SK-MEL-5 (cell line): ENCODE measurements at regions not wholly inside any gene's neighbourhood (a gene's known extent, or its start where the extent isn't known, plus 50 kb on each side); places are given as distances from the start of the nearest gene placed in this dataset.
"Not testable (repeated sequence)": the region's sequence is repeated elsewhere in the genome, so short reads cannot be mapped to it uniquely, and the experiment has no call there.

Experiments used
- DNase-seq: peaks from one replicate; pipeline ENCODE4 v3.0.0-alpha.2; 2016; ENCODE audit warnings: low read depth, low spot score
- in situ Hi-C: cut with HindIII; loops from 2 replicates; pipeline ENCODE4 v1.10.0; 2016; ENCODE audit warnings: low sequenced_read_pairs, high pct_unique_total_duplicates, low pct_unique_long_range_greater_than_20kb

DNA sequence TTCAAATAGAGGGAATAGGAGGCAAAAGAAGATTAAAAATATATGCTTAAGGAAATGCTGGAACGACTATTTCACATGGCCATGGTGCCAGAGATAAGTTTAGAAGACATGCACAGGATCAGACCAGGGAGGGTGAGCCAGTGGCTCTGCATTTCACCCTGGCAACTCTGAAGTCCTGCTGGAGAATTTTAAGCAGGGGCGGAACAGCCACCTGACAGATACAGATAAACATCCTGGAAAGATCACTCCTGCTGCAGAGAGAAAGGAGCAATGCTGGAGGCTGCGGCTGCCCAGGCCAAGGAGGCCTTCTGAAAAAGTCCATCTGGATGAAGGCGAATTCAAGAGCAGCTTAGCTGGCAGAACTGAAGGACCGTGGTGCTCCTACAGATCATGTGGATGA is 755.9 kb downstream of the RNF144A start:
- in situ Hi-C loops = no loop called here
- no peak for DNase-seq

DNA sequence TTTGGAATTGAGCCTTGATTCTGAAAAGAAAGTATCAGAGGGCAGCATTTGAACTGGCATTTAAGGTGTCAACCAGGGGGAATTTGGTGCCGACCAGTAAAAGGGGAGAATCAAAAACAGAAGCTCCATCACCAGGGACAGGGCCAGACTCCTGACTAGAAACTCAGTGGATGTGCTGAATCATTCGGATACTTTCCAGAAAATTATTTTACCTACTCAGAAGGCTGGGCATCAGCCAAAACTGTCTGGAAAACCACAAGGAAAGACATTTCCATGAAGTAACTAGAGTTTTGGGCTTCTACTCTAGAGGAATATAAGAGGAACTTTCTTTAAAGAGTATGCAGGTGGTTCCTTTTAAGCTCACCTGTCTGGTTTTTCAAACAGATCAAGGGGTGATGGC is 756.6 kb downstream of the RNF144A start:
- in situ Hi-C loops = no loop called here
- DNase-seq = no peak

DNA sequence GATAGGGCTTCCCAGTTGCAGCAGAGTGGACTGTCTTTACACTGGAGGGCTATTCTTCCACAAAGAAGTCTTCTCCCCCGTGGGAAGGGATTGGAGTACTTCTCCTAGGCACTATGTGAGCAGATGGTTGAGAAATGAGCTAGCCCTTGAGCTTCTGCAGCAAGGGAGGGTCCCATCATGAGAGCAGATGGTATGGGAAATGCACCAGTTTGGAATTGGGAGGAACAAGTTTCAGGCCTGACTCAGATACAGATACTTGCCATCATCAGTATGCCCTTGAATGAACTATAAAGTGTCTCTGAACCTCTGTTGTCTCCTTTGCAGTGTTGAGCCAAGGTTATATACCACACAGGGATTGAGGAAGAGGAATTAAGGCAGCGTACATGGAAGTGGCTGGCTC is 757.4 kb downstream of the RNF144A start:
- no peak for DNase-seq
- in situ Hi-C loops = no loop called here

DNA sequence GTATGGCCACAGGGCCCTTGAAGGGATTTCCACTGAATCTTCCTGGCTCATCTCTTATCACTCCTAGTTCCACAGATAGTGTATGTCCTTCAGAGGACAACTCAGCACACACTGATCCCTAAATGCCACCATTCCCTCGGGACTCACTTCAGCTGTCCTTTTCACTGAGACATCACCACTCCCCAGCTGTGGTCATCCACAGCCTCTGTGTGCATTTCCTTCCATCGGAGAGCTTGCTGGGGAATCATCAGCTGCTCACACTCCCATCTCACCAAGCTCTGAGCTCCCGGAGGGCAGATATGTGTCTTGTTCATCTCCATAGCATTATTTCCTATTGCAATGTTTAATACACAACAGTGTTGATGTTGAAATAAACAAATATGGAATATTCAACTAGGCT is 759.5 kb downstream of the RNF144A start:
- in situ Hi-C loops = no loop called here
- DNase-seq = no peak

DNA sequence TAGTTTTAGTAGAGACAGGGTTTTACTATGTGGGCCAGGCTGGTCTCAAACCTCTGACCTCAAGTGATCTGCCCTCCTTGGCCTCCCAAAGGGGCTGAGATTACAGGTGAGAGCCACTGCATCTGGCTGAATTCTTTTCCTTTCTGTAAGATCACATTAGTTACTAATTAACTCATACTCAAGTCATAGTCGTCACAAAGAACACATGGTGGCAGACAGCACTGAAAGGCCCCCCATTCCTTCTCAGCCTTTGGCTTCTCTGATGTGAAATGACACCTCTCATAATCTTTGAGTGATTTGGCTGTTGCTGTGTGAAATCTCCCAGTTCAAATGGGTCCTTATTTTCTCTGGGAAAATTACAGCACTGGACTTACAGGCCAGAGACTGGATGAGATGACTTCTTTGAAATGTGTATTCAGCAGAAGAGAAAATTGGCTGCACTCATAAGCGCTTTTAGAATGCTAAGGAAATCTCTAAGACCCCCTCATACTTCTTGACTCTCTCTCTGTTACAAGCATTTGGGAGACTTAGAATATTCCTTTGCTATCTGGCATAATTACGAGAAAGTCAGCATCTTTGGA is 764.8 kb downstream of the RNF144A start:
- in situ Hi-C loops = no loop called here

DNA sequence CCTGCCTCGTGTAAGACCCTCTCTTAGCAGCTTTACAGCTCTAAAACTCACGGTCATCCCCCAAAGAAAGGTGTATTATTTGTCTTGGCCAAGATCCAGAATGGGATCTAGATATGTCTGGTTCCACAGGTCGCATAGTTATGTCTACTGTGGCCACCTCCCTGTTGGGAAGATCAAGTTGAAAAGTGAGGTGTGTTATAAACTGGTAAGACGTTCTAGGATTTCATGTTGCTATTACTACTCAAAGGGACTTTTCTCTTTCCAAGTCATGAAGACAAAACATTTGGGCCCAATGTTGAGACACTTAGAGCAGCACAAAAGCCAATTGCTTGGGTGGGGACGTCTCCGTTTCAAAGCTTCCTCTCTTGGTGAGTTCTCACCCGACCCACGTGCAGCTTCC is 766.0 kb downstream of the RNF144A start:
- DNase-seq = no peak

More for the DNA sequence above, 764.8 kb downstream of the RNF144A start:
- no peak for DNase-seq

DNA sequence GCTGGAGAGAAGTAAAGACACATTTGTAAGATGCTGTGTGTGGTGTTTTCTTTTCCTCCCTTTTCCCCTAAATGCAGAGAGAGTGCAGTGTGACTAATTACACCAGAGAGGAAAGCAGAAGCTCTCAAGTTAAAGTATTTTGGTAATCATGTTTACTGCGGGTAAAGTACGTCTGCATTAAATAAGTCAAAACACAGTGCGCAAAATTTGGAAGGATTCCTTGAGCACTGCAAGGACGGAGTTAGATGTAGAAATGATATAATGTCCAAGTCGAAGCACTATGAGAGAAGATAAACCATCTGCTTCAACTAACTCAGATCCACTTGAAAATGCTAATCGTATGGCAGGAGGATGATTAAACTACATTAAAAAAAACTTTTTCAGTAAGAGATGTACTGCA is 766.5 kb downstream of the RNF144A start:
- in situ Hi-C loops = no loop called here
- DNase-seq = no peak

More for the DNA sequence above, 766.0 kb downstream of the RNF144A start:
- in situ Hi-C loops = no loop called here

DNA sequence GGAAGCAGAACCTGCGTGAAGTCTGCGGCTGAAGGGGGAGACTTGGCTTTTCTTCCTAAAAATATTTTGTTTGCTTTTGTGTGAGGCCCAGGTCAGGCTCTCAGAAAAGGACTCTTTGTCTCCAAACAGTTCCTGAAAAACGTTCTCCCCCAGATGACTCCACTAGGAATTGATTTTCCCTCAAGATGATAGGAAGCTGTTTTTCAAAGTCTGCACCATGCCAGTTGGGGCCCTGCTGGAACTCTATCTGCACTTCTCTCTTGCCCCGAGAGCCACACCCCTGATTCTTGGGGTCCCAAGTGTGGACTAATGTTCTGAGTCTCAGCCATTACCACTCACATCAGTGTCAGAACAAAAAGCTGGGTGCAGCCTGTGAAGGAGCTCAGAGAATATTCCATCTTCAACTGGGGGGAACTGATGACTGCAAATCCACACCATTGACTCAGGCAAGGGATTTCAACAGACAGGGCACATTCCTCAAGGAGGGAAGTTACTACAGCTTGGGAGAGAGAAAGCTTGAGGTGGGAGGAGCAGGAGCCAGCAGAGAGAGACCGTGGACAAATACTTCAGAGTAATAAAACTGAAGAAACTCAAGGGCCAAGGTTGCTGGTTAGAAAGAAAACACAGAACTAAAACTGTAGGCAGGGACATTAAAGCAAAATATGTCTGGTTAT is 768.3 kb downstream of the RNF144A start:
- in situ Hi-C loops = no loop called here

DNA sequence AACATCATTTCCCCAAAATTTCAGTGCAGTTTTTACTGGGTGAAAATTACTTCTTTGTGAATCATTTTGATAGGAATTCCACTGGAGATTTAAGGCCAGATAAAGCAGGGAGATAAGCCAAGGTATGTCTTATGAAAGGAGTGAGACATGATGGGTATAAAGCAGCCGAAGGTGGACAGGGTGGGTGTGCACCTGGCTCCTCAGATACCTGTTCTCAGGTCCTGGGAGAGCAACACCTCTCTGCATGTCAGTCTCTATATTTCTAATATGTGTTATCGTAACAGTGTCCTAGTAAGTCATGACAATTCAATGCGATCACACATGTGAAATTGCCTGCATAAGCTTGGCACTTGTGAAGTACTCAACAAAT is 768.8 kb downstream of the RNF144A start:
- no peak for DNase-seq
- in situ Hi-C loops = no loop called here

More for the DNA sequence above, 768.3 kb downstream of the RNF144A start:
- DNase-seq = no peak

DNA sequence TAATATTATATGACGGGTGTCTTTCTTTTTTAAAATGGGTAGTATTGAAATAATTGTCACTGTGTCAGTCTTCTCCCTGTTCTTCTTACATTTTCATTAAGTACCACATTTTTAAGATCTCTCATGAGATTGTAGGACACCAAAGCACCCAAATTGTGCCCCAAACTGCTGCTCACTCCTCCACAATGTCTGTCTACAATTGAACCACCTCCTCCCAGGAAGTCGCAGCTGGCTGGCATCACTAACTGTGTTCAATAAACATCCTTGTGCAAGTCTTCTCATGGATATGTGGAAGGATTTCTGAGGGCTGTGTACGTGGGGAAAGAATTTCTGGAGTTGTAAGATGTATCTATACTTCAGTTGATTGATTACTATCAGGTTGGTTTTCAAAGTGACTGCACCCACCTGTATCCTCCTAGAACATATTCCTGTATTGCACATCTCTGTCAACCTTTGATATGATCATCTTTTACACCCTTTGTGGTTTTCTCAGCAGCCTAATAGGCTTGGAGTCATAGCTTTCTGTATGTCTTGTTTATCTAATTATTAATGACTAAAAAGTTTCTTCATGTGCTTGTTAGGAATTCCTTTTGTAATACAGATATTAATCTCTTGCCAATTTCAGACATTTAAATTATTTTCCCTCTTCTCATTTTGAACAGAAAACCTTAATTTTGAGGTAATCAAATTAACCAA is 774.9 kb downstream of the RNF144A start:
- in situ Hi-C loops = no loop called here
- no peak for DNase-seq

DNA sequence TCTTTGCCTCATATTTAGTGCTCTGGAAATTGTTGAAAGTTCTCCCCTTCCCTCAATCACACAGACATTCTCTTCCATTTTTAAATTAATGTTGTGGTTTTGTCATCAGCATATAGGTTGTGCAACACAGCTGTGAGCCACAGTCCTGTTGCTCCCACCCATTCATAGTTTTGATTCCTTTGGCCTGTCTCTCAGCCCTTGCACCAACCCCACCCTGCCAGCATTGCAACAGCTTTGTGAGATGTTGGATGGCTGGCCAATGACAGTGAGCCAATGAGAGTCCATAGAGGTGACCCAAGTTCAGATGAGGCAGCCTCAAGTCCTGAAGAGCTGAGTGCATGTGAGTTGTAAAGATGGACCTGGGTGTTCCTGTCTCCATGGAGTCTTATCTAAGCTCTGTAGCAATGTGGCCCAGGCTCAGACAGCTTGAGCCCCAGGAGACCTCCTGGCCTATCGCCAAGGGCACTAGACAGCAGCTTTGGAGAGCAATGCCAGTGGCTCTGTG is 775.5 kb downstream of the RNF144A start:
- no peak for DNase-seq

DNA sequence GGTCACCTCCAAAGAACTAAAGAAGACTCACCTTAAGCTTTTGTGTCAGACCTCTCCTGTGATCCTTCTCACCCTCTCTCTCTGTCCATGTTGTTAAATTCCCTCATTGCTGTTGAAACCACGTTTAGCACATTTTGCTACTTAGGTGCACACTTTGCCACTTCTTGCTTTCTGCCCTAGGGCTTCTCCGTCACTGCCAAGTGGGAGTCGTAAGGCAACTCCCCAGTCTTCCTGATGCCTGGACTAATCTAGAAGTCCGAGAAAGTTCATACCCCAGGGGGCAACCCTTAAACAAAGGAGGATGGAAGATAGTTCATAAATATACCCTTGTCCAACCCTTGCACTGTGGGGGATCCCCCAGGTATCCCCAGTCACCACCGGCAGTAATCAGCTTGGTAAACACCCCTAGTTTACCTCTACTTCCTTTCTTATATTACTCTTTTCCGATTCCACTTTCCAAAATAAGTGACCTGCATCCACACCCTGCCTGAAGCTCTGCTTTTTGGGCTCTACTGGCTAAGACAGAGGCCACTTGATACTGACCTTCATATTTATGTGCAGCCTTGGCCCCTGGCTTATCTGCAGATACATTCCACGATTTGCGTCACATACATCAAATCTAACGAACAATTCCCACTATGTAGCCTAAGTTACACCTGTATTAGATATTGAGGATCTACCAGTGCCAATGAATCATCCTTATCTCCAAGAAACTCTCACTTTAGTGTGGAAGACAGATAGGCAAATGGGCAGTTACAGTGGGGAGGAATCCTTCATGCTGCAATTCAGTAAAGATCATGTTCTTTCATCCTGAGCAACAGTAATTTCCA is 776.2 kb downstream of the RNF144A start:
- in situ Hi-C loops = no loop called here

More for the DNA sequence above, 775.5 kb downstream of the RNF144A start:
- in situ Hi-C loops = no loop called here

DNA sequence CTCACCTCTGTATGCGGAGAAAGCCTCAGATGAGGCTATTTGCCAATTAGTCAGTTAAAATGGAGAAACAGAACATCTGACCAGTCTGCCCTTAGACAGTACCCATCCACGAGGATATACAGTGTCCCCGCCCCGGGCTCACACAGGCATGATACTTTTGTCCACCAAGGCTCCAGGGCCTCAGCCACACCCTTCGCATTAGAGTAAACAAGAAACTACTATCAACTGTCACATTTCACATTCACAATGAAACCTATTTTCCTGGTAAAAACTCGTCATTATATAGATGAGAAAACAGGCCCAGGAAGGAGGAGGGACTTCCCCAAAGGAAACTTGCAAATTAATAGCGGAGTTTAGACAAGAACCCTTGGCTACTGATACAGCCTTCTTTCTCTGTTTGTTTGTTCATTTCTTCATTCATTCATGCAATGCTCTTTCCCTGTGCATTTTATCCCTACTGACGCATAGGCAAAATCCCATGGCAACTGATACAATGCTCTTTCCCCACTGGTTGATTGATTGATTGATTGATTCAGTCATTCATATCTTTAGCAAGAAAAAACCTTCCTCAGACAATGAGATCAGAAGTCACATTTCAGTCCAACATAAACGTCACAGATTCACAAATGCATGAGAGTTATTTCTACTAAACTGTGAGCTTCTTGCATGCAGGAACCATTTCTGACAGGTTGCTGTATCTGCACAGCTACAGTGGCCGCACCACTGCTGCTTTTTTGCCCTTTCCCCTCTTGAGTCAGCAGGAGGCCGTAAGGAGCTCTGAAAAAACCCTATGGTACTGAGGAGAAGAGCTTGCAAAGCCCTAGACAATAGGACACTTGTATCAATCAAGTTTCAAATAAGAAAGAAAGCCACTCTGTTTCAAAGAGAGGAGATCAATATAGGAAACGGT is 777.1 kb downstream of the RNF144A start:
- no peak for DNase-seq
- in situ Hi-C loops = no loop called here

More for the DNA sequence above, 776.2 kb downstream of the RNF144A start:
- no peak for DNase-seq

DNA sequence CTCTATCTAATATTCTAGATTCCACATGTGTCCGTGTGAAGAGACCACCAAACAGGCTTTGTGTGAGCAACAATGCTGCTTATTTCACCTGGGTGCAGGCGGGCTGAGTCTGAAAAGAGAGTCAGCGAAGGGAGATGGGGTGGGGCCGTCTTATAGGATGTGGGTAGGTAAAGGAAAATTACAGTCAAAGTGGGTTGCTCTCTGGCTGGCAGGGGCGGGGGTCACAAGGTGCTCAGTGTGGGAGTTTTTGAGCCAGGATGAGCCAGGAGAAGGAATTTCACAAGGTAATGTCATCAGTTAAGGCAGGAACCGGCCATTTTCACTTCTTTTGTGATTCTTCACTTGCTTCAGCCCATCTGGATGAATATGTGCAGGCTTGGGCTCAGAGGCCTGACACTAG is 779.3 kb downstream of the RNF144A start:
- in situ Hi-C loops, DNase-seq: not testable (repeated sequence)

DNA sequence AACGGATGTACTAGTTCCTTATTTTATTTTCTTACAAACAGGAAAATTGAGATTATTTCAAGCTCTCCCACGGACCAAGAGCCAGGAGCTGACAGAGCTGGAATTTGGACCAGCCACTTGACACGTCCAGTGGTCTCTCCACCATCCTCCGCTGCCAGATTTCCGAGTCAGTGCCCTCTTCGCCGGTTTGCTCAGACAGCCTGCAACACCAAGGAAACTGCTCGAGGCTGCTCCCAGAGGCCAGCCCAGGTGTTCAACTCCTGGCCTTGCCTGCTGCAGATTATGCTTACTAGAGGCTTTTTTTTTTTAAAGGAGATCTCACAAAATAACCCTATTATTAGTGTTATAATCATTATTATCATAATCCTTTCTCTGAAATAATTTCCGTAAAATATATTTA is 779.8 kb downstream of the RNF144A start:
- DNase-seq = peak; percentile 19
- in situ Hi-C loops = no loop called here

DNA sequence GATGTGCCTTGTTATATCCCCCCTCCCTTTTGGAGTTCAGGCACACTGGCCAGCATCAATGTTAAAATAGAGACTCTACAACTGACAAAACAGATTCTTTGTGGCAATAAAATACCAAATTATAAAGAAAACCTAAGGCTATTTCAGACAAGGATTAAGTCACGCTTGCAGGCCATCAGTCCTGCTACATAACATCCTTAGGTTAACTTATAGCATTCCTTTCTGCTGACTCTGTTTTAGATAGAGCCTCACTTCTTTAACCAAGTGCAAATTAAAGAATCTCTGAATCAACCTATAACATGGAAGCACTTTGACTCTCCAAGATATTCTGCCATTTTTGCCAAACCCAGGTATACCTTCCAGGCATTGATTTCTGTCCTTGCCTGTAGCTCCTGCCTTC is 784.6 kb downstream of the RNF144A start:
- in situ Hi-C loops = no loop called here
- DNase-seq = no peak

DNA sequence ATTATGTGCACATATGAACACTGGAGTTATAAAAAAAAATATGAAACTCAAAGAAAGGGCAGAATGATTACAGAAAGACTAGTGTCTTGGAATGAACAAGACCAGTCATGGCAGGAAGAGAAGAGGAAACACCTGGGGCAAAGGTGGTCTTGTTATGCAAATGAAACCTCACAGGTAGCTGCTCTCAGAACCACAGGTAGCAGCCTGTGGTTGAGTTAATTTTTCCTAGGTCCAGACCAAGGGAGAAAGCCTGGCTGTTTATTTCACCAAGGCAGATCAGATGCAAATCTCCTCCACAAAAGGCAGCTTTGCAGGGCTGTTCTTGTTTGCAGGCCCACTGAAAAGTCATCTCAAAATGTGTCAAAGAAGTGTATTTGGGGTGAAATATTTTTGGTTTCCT is 785.8 kb downstream of the RNF144A start:
- no peak for DNase-seq

More for the DNA sequence above, 785.8 kb downstream of the RNF144A start:
- in situ Hi-C loops = no loop called here
